Keratinocyte (primary cell): ENCODE measurements at regions not wholly inside any gene's neighbourhood (a gene's known extent, or its start where the extent isn't known, plus 50 kb on each side); places are given as distances from the start of the nearest gene placed in this dataset.
A peak's percentile ranks its signal among the peaks of the same experiment; 100 is the strongest.

ENCODE experiments used
- DNase-seq: peaks from one replicate; pipeline ENCODE4 v3.0.0-alpha.2; 2011; ENCODE audit warnings: low read depth, missing footprints, low spot score
- FAIRE-seq: peaks from 2 replicates; lab custom pipeline; 2011; peaks lifted over from hg19 to GRCh38; lab: Jason Lieb, UNC
- H2AFZ ChIP-seq: 2 replicates; pipeline ENCODE4 v1.6.0; 2012; ENCODE audit warnings: low read length, control low read depth, inconsistent platforms; ENCODE audit not compliant: control insufficient read depth
- H3K27ac ChIP-seq: 2 replicates; pipeline ENCODE4 v1.5.1; 2011; ENCODE audit warnings: low read length; ENCODE audit not compliant: control insufficient read depth, insufficient read depth
- H3K27me3 ChIP-seq: 3 replicates; pipeline ENCODE4 v1.6.0; 2011; ENCODE audit warnings: low read length; ENCODE audit not compliant: control insufficient read depth, insufficient read depth; ENCODE audit errors: extremely low read depth
- H3K36me3 ChIP-seq, 2 experiments: 2 replicates in 1 of 2; 3 replicates in 1 of 2; pipeline ENCODE4 v1.5.1; 2011; ENCODE audit warnings: low read length in 2 of 2, mild to moderate bottlenecking in 1 of 2; ENCODE audit not compliant: control insufficient read depth in 2 of 2, insufficient read depth in 2 of 2; ENCODE audit errors: extremely low read depth in 1 of 2
- H3K4me1 ChIP-seq: 3 replicates; pipeline ENCODE4 v1.5.1; 2011; ENCODE audit warnings: low read length; ENCODE audit not compliant: control insufficient read depth, insufficient read depth; ENCODE audit errors: extremely low read depth
- H3K4me2 ChIP-seq: 3 replicates; pipeline ENCODE4 v1.6.0; 2011; ENCODE audit warnings: low read depth, low read length; ENCODE audit not compliant: control insufficient read depth, insufficient read depth; ENCODE audit errors: extremely low read depth
- H3K4me3 ChIP-seq, 3 experiments: fragments of 200-600 bp in 1 of 3; sonication (generic) in 1 of 3; 2 replicates in 2 of 3; 3 replicates in 1 of 3; pipeline ENCODE4 v1.5.1; 2011 to 2016; ENCODE audit warnings: low read length in 3 of 3, mild to moderate bottlenecking in 3 of 3, control low read depth in 2 of 3, inconsistent platforms in 1 of 3, low read depth in 1 of 3, mixed read lengths in 1 of 3, mixed run types in 1 of 3, moderate library complexity in 1 of 3; ENCODE audit not compliant: control insufficient read depth in 2 of 3, insufficient read depth in 2 of 3; ENCODE audit errors: extremely low read depth in 1 of 3
- H3K79me2 ChIP-seq: 2 replicates; pipeline ENCODE4 v1.6.0; 2012; ENCODE audit warnings: low read length; ENCODE audit not compliant: control insufficient read depth, insufficient read depth
- H3K9ac ChIP-seq: 3 replicates; pipeline ENCODE4 v1.6.0; 2011; ENCODE audit warnings: low read length; ENCODE audit not compliant: control insufficient read depth, insufficient read depth; ENCODE audit errors: extremely low read depth
- H3K9me1 ChIP-seq: 3 replicates; pipeline ENCODE4 v1.6.0; 2011; ENCODE audit warnings: low read length; ENCODE audit not compliant: control insufficient read depth, insufficient read depth; ENCODE audit errors: extremely low read depth
- H3K9me3 ChIP-seq: 2 replicates; pipeline ENCODE4 v1.5.1; 2012; ENCODE audit warnings: low read depth, low read length; ENCODE audit not compliant: control insufficient read depth
- H4K20me1 ChIP-seq: 3 replicates; pipeline ENCODE4 v1.6.0; 2011; ENCODE audit warnings: low read length; ENCODE audit not compliant: control insufficient read depth, insufficient read depth; ENCODE audit errors: extremely low read depth
- CTCF ChIP-seq, 3 experiments: IDR thresholded peaks in 1 of 3; conservative IDR thresholded peaks in 1 of 3; optimal IDR thresholded peaks in 1 of 3; 2 replicates in 2 of 3; 3 replicates in 1 of 3; pipeline versions ENCODE3 to v1.5.1; 2011; ENCODE audit warnings: low read length in 3 of 3, mild to moderate bottlenecking in 3 of 3, moderate library complexity in 2 of 3, control low read depth in 1 of 3, inconsistent platforms in 1 of 3; ENCODE audit not compliant: insufficient read depth in 2 of 3; ENCODE audit errors: extremely low read depth in 1 of 3
- EZH2 ChIP-seq: IDR thresholded peaks from one replicate; pipeline ENCODE4 v1.6.1; 2012; ENCODE audit warnings: inconsistent platforms, mild to moderate bottlenecking, low read length, moderate library complexity
- dilution Hi-C: fragments of 300-500 bp; cut with MboI; formaldehyde crosslinking; loops from one replicate; pipeline ENCODE4 v1.7.0; 2020; ENCODE audit warnings: low sequenced_read_pairs; ENCODE audit not compliant: extremely low pct_ligation_motif_present

- Histone ChIP-seq H3K4me3 (no peak overlapping the region), H4K20me1 (no peaks in the 10 kb centered on the region), H3K27ac (no peak overlapping the region), H3K36me3 (no peaks in the 10 kb centered on the region), H3K79me2 (no peaks in the 10 kb centered on the region), H3K27me3 (no peaks in the 10 kb centered on the region), H3K9me1 (no peaks in the 10 kb centered on the region), H2AFZ (no peak overlapping the region), H3K4me1 (peaks cover 10% of the 10 kb centered on the region), H3K4me2 (no peak overlapping the region), H3K9me3 (no peaks in the 10 kb centered on the region), H3K9ac (no peak overlapping the region)
- FAIRE-seq (no peak), DNase-seq (no peak)
- dilution Hi-C loops, result no loop called here
- no peak for TF ChIP-seq EZH2
- no peak for TF ChIP-seq CTCF (optimal IDR thresholded peaks at IDR 0.05 in 1 of 3, IDR thresholded peaks at IDR 0.05 in 1 of 3, conservative IDR thresholded peaks at IDR 0.05 in 1 of 3; ENCODE audit: extremely low read depth in 1 of 3, insufficient read depth in 2 of 3, low read length in 3 of 3)
These were observed 80.9 kb upstream of the RASGRF1 start for GRCh38 chr15:79171320-79172031.

GRCh38 chr15:79170256-79170664 lies 79.7 kb upstream of the RASGRF1 start:
- dilution Hi-C loops, result no loop called here
- no peaks in the 10 kb centered on the region for H3K36me3 ChIP-seq
- no peak overlapping the region for H3K9ac ChIP-seq
- no peak overlapping the region for H3K27ac ChIP-seq
- TF ChIP-seq CTCF (optimal IDR thresholded peaks at IDR 0.05 in 1 of 3, IDR thresholded peaks at IDR 0.05 in 1 of 3, conservative IDR thresholded peaks at IDR 0.05 in 1 of 3; ENCODE audit: extremely low read depth in 1 of 3, insufficient read depth in 2 of 3, low read length in 3 of 3), result no peak
- no peak for TF ChIP-seq EZH2
- no peak overlapping the region for H2AFZ ChIP-seq
- peak; percentile 69 for FAIRE-seq
- peaks cover 10% of the 10 kb centered on the region for H3K4me1 ChIP-seq
- no peak for DNase-seq
- no peaks in the 10 kb centered on the region for H3K27me3 ChIP-seq
- H3K4me2 ChIP-seq, result peak overlapping the region; percentile 65
- no peaks in the 10 kb centered on the region for H3K79me2 ChIP-seq
- no peaks in the 10 kb centered on the region for H4K20me1 ChIP-seq
- H3K4me3 ChIP-seq, result no peak overlapping the region
- no peaks in the 10 kb centered on the region for H3K9me1 ChIP-seq
- H3K9me3 ChIP-seq, result no peaks in the 10 kb centered on the region
